GM12872 (cell line): ENCODE measurements at regions not wholly inside any gene's neighbourhood (a gene's known extent, or its start where the extent isn't known, plus 50 kb on each side); places are given as distances from the start of the nearest gene placed in this dataset.

Experiments
- TF ChIP-seq, protein P1 (sequence below): IDR thresholded peaks from 3 replicates; pipeline ENCODE4 v1.5.1; 2011; ENCODE audit warnings: low read depth, mild to moderate bottlenecking, low read length, moderate library complexity; ENCODE audit not compliant: insufficient read depth

DNA sequence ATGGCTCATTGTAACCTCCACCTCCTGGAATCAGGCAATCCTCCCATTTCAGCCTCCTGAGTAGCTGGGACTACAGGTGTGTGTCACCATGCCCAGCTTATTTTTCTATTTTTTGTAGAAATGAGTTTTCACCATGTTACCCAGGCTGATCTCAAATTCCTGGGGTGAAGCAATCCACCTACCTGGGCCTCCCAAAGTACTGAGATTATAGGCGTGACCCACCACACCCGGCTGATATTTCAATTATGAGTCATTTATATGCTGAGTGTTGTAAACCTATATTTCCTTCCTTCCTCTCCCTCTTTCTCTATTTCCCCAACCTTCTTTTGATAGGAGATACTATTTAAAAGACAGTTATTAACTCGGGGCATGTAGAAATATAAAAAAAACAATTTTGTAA is 469.6 kb upstream of the ID2 start:
- TF ChIP-seq, protein P1, sequence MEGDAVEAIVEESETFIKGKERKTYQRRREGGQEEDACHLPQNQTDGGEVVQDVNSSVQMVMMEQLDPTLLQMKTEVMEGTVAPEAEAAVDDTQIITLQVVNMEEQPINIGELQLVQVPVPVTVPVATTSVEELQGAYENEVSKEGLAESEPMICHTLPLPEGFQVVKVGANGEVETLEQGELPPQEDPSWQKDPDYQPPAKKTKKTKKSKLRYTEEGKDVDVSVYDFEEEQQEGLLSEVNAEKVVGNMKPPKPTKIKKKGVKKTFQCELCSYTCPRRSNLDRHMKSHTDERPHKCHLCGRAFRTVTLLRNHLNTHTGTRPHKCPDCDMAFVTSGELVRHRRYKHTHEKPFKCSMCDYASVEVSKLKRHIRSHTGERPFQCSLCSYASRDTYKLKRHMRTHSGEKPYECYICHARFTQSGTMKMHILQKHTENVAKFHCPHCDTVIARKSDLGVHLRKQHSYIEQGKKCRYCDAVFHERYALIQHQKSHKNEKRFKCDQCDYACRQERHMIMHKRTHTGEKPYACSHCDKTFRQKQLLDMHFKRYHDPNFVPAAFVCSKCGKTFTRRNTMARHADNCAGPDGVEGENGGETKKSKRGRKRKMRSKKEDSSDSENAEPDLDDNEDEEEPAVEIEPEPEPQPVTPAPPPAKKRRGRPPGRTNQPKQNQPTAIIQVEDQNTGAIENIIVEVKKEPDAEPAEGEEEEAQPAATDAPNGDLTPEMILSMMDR, result no peak

DNA sequence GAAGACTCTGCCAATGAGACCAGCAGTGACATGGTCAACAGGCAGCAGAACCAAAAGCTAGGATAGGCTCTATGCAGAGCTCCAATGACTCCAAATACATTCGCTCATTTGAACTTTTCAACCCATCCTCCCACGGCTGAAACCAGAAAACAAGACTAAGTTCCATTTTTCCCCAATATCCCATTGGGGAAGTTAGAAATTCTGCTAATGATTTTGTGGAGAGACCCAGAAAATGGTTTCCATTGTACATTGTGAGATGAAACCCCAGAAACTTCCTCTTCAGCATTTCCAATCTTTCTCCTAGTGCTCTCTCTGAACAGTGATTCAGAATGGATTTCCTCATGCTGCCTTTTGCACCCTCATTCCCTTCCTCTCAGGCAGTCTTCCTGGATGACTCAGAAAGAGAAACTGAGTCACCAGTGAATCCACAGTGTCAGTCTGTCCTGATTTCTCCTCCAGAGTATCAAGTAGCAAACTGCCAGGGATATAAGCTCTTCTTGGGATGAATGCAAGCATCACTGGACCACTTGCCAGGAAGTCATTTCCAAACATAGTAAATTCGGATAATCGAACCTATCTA is 467.7 kb upstream of the ID2 start:
- TF ChIP-seq, protein P1, result no peak

DNA sequence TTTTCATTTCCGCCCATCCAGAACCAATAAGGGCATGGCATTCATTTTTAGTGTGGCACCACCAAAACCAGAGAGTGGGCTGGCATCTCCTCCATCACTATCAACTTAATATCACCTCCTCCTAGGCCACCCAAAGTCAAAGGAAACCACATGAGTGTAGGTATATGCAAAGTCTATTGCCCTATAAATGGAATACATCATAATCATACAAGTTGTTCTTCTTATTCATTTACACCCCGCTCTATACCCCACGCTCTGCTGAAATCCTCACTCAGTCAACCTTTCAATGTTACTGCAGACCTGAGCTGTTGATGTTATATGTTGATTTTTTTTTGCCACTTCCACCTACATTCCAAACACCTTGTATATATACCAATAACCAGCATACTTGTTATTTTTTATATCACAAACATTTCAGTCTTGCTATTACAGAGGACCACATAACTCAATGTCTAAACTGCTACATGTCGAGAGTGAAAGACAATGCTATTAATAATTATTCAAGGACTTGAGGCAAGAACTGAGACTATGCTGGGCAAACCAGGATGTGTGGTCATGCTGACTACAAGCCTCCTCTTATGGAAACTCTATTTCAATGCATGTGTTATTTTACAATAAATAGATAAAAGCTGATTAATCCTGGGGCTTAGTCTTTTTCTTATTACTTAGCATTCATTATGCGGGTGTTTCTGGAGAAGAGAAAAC is 466.5 kb upstream of the ID2 start:
- TF ChIP-seq, protein P1, result no peak

DNA sequence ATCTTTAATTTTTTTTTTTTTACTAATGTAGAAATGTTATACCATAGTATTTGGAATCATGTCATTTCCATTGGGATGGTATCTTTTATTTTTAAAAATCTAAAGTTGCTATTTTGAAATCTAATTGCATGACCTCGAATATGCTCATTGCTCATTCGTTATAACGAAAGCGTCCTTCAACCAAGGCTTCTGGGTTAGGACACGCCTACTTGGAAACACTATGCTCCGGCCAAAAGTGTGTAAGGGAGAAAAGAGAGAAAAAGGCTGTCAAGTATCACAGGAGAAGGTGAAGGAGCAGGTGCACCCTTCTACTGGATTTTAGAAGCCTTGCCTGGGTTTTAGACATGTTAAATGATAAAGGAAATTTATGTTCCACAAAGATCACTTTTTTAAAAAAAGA is 465.9 kb upstream of the ID2 start:
- TF ChIP-seq, protein P1, result no peak

DNA sequence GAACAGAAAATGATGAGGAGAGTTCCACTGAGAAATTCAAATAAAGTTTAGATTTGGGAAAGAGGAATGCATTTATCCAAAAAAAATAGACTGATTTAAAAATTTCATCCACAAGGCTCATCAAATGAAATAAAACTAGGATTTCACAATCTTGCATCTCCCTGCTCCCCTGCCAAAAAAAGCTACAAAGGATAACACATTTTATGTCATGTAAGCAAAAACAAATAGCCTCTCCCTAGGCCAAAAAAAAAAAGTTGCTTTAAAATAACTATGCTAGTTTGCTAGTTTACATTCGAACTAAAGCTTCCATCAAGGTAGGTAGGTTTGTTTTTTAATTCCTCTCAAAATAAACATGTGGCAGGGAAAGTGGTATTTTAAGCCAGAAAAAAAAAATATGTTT is 465.5 kb upstream of the ID2 start:
- TF ChIP-seq, protein P1, result no peak

DNA sequence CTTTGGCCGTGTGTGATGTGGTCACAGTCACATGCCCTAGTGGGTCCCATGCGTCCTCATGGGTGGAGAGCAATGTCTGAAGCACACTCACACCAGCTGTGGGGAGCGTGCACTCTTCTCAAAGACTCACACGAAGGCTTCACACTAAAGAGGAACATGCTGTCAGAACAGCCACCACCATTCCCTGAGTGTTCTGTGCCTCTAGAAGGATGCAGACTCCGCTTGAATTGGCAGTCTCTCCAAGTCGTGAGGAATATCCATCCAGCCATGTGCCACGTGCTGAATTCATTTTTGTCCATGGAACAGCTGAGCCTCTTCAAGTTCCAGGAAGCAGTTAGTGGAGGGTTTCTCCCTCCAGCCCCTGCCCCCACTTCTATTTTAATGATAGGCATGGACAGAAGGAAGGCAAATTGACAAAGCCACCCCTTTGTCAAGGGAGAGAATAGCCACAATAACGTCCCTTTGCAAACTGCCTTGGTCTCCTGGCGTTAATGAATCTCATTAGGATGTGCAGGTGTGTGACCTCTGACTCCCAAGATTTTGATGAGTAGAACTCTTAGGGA is 464.3 kb upstream of the ID2 start:
- TF ChIP-seq, protein P1, result no peak

DNA sequence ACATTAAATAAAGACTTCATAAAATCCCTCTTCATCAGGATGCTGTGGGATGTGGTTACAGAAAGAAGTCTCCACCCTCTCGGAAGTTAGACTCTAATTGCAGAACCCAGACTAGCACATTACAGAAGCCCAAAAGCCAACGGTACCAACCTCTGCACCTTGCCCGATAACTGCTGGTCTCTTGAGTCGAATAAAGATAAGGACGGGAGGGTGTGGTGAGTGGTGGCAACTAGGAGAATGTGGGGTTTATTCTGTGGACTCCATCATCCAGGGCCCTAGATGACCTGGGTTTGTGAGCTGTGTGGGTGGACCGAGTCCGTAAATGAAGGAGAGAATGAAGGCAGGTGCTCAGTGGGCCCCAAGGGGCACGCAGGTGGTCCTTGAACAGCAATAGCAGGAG is 462.8 kb upstream of the ID2 start:
- TF ChIP-seq, protein P1, result no peak
